HL-60 (cell line): ENCODE measurements at regions not wholly inside any gene's neighbourhood (a gene's known extent, or its start where the extent isn't known, plus 50 kb on each side); places are given as distances from the start of the nearest gene placed in this dataset.
A peak's percentile ranks its signal among the peaks of the same experiment; 100 is the strongest.

Source experiments
- DNase-seq, 2 experiments: peaks; one replicate each; pipeline ENCODE4 v3.0.0-alpha.2; 2010 to 2020; ENCODE audit warnings: low read depth in 1 of 2, low spot score in 1 of 2
- H3K27ac ChIP-seq: fragments of 250-450 bp; sonication (Bioruptor Pico); replicated peaks from 2 replicates; pipeline ENCODE4 v1.5.1; 2020; ENCODE audit warnings: mild to moderate bottlenecking, moderate library complexity
- H3K27me3 ChIP-seq: fragments of 250-450 bp; sonication (Bioruptor Pico); 2 replicates; pipeline ENCODE4 v1.5.1; 2021; ENCODE audit warnings: mild to moderate bottlenecking, moderate library complexity; ENCODE audit not compliant: insufficient read depth, poor library complexity, severe bottlenecking
- H3K4me3 ChIP-seq: replicated peaks from 2 replicates; pipeline ENCODE4 v1.5.1; 2011; ENCODE audit warnings: mild to moderate bottlenecking, control low read depth, low read length; ENCODE audit not compliant: insufficient read depth
- CTCF ChIP-seq: IDR thresholded peaks from one replicate; pipeline ENCODE4 v1.5.1; 2011; ENCODE audit warnings: low read length, control low read depth, inconsistent platforms; ENCODE audit not compliant: insufficient read depth
- GABPA ChIP-seq: IDR thresholded peaks from 2 replicates; pipeline ENCODE4 v1.6.1; 2012; ENCODE audit warnings: low read depth
- POLR2AphosphoS5 ChIP-seq: IDR thresholded peaks from 2 replicates; pipeline ENCODE4 v1.6.1; 2012; ENCODE audit warnings: low read depth
- REST ChIP-seq: IDR thresholded peaks from 2 replicates; pipeline ENCODE4 v1.6.1; 2012; ENCODE audit warnings: low read depth; ENCODE audit not compliant: insufficient replicate concordance
- SPI1 ChIP-seq: IDR thresholded peaks from 2 replicates; pipeline ENCODE4 v1.6.1; 2012; ENCODE audit warnings: low read depth, mild to moderate bottlenecking, borderline replicate concordance

- H3K27ac ChIP-seq: no peak overlapping the region
- no peak for TF ChIP-seq REST
- no peak for TF ChIP-seq GABPA
- no peak for TF ChIP-seq CTCF
- TF ChIP-seq SPI1: no peak
- TF ChIP-seq POLR2AphosphoS5: no peak
- no peak overlapping the region for H3K4me3 ChIP-seq
- peaks cover 10% of the 10 kb centered on the region for H3K27me3 ChIP-seq
- no peak for DNase-seq
Observed at GRCh38 chr18:59767732-59768131, 70.5 kb upstream of the CCBE1 start.

GRCh38 chr18:59765343-59765742 is 68.1 kb upstream of the CCBE1 start:
- DNase-seq: no peak
- H3K27ac ChIP-seq: no peak overlapping the region
- H3K27me3 ChIP-seq: peaks cover 9% of the 10 kb centered on the region
- TF ChIP-seq SPI1 (no peak), REST (no peak), POLR2AphosphoS5 (no peak), GABPA (no peak), CTCF (no peak)
- H3K4me3 ChIP-seq: no peak overlapping the region

GRCh38 chr18:59764281-59764680 is 67.1 kb upstream of the CCBE1 start:
- DNase-seq: no peak
- peaks cover 8% of the 10 kb centered on the region for H3K27me3 ChIP-seq
- no peak overlapping the region for H3K4me3 ChIP-seq
- no peak overlapping the region for H3K27ac ChIP-seq
- TF ChIP-seq GABPA (no peak), SPI1 (peak; percentile 51; the same call in 1 of the 2 replicates)

- no peak overlapping the region for H3K27ac ChIP-seq
- H3K27me3 ChIP-seq: peaks cover 6% of the 10 kb centered on the region
- no peak overlapping the region for H3K4me3 ChIP-seq
- TF ChIP-seq CTCF (no peak), GABPA (no peak), SPI1 (no peak), POLR2AphosphoS5 (no peak)
- DNase-seq: no peak
Observed at GRCh38 chr18:59763541-59764136, 66.4 kb upstream of the CCBE1 start.
